Dedifferentiated amniotic fluid mesenchymal stem cell (primary cell): ENCODE measurements at regions not wholly inside any gene's neighbourhood (a gene's known extent, or its start where the extent isn't known, plus 50 kb on each side); places are given as distances from the start of the nearest gene placed in this dataset.

Experiments used
- DNase-seq: peaks from one replicate; pipeline ENCODE4 v3.0.0-alpha.2; 2016; ENCODE audit errors: extremely low spot score

- no peak for DNase-seq
Observed at GRCh38 chr7:109930049-109930448, 1160.9 kb upstream of the LRRN3 start.

DNA sequence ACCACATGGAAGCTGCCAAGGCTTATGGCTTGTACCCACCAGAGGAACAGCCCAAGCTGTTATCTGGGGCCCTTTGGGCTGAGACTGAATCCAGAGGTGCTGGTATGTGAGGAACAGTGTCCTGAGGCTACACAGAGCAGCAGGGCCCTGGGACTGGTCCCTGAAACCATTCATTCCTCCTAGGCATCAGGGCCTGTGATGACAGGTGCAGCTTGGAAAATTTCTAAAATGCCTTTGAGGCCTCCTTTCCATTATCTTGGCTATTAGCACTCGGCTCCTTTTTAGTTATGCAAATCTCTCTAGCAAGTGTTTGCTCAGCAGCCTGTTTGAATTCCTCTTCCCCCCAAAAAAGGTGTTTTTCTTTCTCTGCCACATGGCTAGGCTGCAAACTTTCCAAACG is 1151.7 kb upstream of the LRRN3 start:
- DNase-seq, result no peak

DNA sequence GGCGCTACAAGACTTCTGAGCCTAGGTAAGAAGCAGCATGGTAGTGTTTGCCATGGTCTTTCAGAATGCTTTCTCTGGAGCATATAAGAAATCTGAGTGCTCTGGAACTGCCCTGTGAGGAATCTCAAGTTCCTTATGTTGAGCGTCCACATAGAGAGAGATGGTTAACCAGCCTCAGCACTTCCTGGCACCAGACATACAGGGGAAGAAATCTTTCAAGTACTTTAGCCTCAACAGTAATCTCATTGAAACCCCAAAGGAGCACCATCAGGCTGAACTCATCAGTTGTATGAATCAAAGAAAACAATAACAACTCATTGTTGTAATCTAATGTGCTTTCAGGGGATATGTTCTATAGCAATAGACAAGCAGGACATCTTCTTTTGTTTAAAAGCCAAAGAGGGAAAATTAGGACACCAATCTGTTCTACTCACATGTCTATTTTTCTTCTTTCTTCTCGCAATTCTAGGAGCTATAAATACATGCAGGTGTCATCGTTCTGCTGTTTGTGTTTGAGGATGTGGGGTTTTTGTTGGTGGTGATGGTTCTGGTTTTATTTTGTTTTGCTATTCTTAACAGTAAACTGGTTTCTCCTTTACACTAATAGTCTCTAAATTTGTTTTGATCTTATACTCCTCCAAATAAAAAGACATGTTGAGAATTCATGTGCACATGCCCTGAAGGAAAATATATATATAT is 1145.0 kb upstream of the LRRN3 start:
- DNase-seq, result no peak

- no peak for DNase-seq
Observed at GRCh38 chr7:109950256-109950655, 1140.7 kb upstream of the LRRN3 start.

DNA sequence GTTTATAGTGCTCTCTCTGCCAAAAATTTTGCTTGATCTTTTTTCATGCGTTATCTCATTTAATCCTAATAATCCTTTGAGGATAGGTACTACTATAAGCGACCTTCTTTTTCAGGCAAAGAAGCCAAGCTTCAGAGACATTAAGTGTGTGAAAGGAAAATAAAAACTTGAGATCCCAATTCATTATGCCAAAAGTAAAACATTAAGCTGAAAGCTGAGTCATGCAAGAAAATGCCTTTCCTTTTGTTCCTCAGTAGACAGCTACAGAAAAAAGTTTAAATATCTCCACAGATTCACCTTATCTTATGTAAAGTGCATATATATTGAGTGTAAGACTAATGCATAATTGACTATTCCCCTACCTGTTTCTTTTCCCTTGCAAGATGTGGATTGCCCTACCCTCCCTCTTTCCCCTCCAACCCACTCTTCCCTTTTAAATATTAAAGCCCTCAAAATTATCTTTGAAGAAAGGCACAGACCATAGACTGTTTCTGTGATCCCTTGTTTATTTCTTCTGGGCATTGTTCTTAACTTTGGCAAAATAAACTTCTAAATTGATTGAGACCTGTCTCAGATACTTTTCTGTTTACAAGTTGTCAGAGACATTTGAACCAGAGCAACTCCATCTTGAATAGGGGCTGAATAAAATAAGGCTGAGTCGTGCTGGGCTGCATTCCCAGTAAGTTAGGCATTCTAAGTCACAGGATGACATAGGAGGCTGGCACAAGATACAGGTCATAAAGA is 1139.9 kb upstream of the LRRN3 start:
- DNase-seq, result no peak

DNA sequence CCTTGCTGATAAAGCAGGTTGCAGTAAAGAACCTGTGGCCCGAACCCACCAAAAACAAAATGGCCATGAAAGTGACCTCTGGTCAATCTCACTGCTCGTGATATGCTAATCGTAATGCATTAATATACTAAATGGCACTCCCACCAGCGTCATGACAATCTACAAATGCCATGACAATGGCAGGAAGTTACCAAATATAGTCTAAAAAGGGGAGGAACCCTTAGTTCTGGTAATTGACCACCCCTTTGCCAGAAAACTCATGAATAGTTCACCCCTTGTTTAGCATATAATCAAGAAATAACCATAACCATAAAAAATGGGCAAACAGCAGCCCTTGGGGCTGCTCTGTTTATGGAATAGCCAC is 1139.4 kb upstream of the LRRN3 start:
- DNase-seq, result no peak

DNA sequence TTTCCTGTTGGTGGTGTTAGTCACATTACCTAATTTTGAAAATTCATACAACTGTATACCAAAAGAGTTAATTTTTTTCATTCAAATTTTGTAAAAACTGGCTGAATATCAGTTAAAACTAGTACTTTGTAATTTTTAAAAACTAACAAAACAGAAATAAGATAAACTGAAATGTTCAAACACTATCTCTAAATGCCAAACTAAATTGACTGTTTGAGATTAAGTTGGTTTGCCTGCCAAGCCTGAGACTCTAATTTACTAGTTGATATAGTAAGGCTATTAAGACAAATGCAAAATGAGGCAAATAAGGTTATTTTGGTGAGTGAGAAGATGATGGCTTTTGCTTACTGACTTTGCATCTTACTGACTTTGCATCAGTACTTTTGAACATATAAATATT is 1134.9 kb upstream of the LRRN3 start:
- DNase-seq, result no peak

- no peak for DNase-seq
Observed at GRCh38 chr7:109956916-109957315, 1134.0 kb upstream of the LRRN3 start.

DNA sequence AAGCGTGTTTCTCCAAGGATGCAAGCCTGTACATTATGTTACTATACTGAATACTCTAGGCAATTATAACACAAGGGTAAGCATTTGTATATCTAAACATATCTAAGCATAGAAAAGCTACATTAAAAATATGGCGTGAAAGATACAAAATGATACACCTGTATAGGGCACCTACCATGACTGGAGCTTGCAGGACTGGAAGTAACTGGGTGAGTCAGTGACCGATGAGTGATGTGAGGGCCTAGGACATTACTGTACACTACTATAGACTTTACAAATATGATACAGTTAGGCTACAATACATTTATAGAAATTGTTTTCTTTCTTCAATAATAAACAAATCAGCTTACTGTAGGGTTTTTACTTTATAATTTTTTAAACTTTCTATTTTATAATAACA is 1127.2 kb upstream of the LRRN3 start:
- DNase-seq, result no peak

GRCh38 chr7:109964780-109965179 is 1126.1 kb upstream of the LRRN3 start:
- no peak for DNase-seq

DNA sequence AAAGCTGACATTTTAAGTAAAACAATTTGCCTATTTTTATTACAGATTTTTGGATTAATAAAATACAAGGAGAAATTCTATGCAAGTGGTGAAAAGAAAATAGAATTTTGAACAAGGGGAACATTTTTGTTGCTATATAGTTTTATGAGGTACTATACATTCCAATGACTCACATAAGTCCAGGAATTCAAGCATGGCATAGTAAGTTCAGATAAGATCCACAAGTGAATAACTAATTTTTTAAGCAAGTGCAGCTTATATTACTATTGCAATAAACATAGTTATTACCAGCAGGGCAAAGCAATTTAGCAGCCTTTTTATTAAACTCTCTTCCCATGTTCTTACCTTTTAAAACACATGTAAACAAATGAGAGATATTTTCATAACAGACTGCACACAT is 1123.5 kb upstream of the LRRN3 start:
- DNase-seq, result no peak

DNA sequence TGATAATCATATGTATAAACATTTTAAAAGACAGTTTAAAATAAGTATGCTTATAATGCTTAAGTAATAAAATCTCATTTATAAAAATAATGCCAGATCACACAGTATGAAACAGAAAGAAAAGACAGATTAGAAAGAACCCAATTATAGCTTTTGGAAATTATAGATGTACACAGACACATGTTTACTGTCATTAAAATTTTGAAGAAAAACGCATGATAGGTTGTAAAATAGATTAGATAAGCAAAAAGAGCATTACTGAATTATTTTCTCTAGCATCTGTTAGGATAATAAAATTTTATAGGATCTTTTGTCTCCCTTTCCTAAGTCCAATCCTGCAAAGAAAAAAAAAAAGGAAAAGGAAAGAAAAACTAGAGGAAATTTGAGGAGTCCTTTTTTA is 1107.3 kb upstream of the LRRN3 start:
- DNase-seq, result no peak

- DNase-seq, result no peak
Observed at GRCh38 chr7:109984729-109985128, 1106.2 kb upstream of the LRRN3 start.

DNA sequence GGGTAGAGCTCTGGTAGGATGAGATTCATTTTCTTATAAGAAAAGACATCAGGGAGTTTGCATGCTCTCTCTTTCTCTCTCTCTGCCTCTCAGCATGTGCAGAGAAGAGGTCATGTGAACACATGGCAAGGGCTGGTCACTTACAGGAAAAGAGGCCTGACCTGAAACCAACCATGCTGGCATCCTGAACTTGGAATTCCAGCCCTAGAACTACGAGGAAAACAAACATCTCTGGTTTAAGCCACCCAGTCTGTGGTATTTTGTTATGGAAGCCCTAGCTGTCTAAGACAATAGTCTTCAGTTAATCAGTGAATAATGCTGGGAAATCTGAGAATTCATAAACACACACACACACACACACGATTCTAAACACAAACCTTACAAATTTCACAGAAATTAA is 1104.2 kb upstream of the LRRN3 start:
- no peak for DNase-seq

DNA sequence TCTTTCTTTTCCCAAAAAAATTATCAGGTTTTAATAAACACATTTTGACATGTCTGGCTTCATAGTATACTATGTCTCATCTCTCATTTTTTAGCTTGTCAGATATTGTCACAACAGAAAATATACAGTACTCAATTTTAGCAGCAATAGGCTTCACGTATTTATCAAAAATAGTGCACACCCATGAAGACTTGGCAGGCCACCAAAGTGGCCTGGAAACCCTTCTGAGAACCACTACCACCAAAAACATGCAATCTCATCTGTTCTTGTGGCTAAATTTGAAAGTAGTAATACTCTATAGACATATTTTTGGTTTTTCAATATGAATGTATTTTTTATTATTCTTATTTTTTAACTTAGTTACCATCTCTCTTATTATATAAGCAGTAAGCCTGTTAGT is 1094.5 kb upstream of the LRRN3 start:
- DNase-seq, result no peak

- no peak for DNase-seq
Observed at GRCh38 chr7:109996927-109997326, 1094.0 kb upstream of the LRRN3 start.

GRCh38 chr7:109997837-109998236 is 1093.1 kb upstream of the LRRN3 start:
- DNase-seq, result no peak

GRCh38 chr7:110001254-110001938 is 1089.5 kb upstream of the LRRN3 start:
- no peak for DNase-seq

GRCh38 chr7:110003827-110004226 is 1087.1 kb upstream of the LRRN3 start:
- DNase-seq, result no peak

- DNase-seq, result no peak
Observed at GRCh38 chr7:110007320-110008063, 1083.4 kb upstream of the LRRN3 start.

- DNase-seq, result no peak
Observed at GRCh38 chr7:110010359-110010758, 1080.6 kb upstream of the LRRN3 start.

DNA sequence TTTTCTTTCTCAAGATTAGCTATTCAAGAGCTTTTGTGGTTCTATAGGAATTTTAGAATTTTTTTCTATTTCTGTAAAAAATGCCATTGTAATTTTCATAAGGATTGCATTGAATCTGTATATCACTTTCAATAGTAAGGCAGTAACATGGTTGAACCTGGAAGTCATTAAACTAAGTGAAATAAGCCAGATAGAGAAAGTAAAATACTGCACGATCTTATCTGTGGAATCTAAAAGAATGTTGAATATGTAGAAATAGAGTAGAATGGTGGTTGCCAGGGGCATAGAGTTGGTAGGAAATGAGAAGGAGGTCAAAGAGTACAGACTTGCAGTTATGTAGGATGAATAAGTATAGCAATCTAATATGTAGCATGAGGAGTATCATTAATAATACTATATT is 1073.5 kb upstream of the LRRN3 start:
- DNase-seq, result no peak
